LNCAP (cell line): ENCODE measurements at regions not wholly inside any gene's neighbourhood (a gene's known extent, or its start where the extent isn't known, plus 50 kb on each side); places are given as distances from the start of the nearest gene placed in this dataset.

ENCODE experiments used
- TF ChIP-seq, protein P1 (sequence below): fragments of 450-650 bp; IDR thresholded peaks from 2 replicates; pipeline ENCODE4 v1.5.1; 2017; ENCODE audit warnings: mild to moderate bottlenecking

GRCh38 chr3:116647996-116648395 is 61.6 kb upstream of the TUSC7 start:
- TF ChIP-seq, protein P1, sequence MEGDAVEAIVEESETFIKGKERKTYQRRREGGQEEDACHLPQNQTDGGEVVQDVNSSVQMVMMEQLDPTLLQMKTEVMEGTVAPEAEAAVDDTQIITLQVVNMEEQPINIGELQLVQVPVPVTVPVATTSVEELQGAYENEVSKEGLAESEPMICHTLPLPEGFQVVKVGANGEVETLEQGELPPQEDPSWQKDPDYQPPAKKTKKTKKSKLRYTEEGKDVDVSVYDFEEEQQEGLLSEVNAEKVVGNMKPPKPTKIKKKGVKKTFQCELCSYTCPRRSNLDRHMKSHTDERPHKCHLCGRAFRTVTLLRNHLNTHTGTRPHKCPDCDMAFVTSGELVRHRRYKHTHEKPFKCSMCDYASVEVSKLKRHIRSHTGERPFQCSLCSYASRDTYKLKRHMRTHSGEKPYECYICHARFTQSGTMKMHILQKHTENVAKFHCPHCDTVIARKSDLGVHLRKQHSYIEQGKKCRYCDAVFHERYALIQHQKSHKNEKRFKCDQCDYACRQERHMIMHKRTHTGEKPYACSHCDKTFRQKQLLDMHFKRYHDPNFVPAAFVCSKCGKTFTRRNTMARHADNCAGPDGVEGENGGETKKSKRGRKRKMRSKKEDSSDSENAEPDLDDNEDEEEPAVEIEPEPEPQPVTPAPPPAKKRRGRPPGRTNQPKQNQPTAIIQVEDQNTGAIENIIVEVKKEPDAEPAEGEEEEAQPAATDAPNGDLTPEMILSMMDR = no peak
